K562 (cell line): ENCODE measurements at regions not wholly inside any gene's neighbourhood (a gene's known extent, or its start where the extent isn't known, plus 50 kb on each side); places are given as distances from the start of the nearest gene placed in this dataset.

Source experiments
- BHLHE40 ChIP-seq: IDR thresholded peaks from 2 replicates; pipeline ENCODE4 v1.6.1; 2011; ENCODE audit warnings: low read length, improper control_type of control experiment
- CTCF ChIP-seq, 3 experiments: IDR thresholded peaks in 2 of 3; conservative IDR thresholded peaks in 1 of 3; 2 replicates each; pipeline ENCODE4 v1.5.1; 2011 to 2012; ENCODE audit warnings: low read length in 3 of 3, mild to moderate bottlenecking in 3 of 3, control low read depth in 2 of 3, improper control_type of control experiment in 1 of 3, inconsistent platforms in 1 of 3, low read depth in 1 of 3, mixed read lengths in 1 of 3, moderate library complexity in 1 of 3; ENCODE audit not compliant: insufficient read depth in 2 of 3
- EP300 ChIP-seq: IDR thresholded peaks from 2 replicates; pipeline ENCODE4 v1.6.1; 2012; ENCODE audit warnings: low read length, improper control_type of control experiment
- HDAC8 ChIP-seq: fragments of 450-650 bp; IDR thresholded peaks from 2 replicates; pipeline ENCODE4 v1.6.1; 2016; ENCODE audit warnings: mild to moderate bottlenecking, missing genetic modification characterization, moderate library complexity, missing compliant biosample characterization
- JUNB ChIP-seq: fragments of 450-650 bp; formaldehyde crosslinking; conservative IDR thresholded peaks from 2 replicates; pipeline ENCODE4 v1.4.0; 2020; ENCODE audit warnings: mild to moderate bottlenecking
- PKNOX1 ChIP-seq: fragments of 450-650 bp; IDR thresholded peaks from 2 replicates; pipeline ENCODE4 v1.6.1; 2016
- SMC3 ChIP-seq: conservative IDR thresholded peaks from 2 replicates; pipeline ENCODE4 v1.6.1; 2011; ENCODE audit warnings: low read depth, low read length, improper control_type of control experiment; ENCODE audit not compliant: insufficient read depth
- SP1 ChIP-seq: sonication (generic); formaldehyde crosslinking; IDR thresholded peaks from 2 replicates; pipeline ENCODE4 v1.8.1; 2022; ENCODE audit warnings: mild to moderate bottlenecking, missing genetic modification reagents
- SRSF3 ChIP-seq: fragments of 200-400 bp; formaldehyde crosslinking; IDR thresholded peaks from 2 replicates; pipeline ENCODE4 v1.6.1; 2016; ENCODE audit warnings: mild to moderate bottlenecking, low read length, moderate library complexity; ENCODE audit not compliant: insufficient read depth
- TGIF2 ChIP-seq: sonication (generic); formaldehyde crosslinking; IDR thresholded peaks from 2 replicates; pipeline ENCODE4 v1.8.1; 2022; ENCODE audit warnings: mild to moderate bottlenecking, missing genetic modification reagents, moderate library complexity
- TRIM24 ChIP-seq, 2 experiments: fragments of 450-650 bp; IDR thresholded peaks; 2 replicates each; pipeline ENCODE4 v1.6.1; 2016
- TF ChIP-seq, protein P1 (sequence below): sonication (generic); formaldehyde crosslinking; IDR thresholded peaks from 2 replicates; pipeline ENCODE4 v1.8.1; 2022; ENCODE audit warnings: missing genetic modification reagents

GRCh38 chr6:56350628-56351260 is 103.4 kb upstream of the COL21A1 start:
- TF ChIP-seq BHLHE40 (no peak), HDAC8 (tag) (no peak), TGIF2 (CRISPR knock-in tag) (no peak), SP1 (CRISPR knock-in tag) (no peak), TRIM24 (IDR thresholded peaks at IDR 0.05) (no peak), PKNOX1 (no peak), JUNB (CRISPR knock-in tag) (no peak), SMC3 (no peak), EP300 (no peak), CTCF (IDR thresholded peaks at IDR 0.05 in 2 of 3, conservative IDR thresholded peaks at IDR 0.05 in 1 of 3; ENCODE audit: insufficient read depth in 2 of 3, low read depth in 1 of 3, low read length in 3 of 3) (no peak), SRSF3 (no peak)
- TF ChIP-seq, protein P1, sequence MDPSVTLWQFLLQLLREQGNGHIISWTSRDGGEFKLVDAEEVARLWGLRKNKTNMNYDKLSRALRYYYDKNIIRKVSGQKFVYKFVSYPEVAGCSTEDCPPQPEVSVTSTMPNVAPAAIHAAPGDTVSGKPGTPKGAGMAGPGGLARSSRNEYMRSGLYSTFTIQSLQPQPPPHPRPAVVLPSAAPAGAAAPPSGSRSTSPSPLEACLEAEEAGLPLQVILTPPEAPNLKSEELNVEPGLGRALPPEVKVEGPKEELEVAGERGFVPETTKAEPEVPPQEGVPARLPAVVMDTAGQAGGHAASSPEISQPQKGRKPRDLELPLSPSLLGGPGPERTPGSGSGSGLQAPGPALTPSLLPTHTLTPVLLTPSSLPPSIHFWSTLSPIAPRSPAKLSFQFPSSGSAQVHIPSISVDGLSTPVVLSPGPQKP = no peak
